Activated CD4-positive, CD25-positive, alpha-beta regulatory T cell treated with anti-CD3 and anti-CD28 coated beads, Interleukin-2, amount 50 U/mL, for 72 hours (primary cell): ENCODE measurements at regions not wholly inside any gene's neighbourhood (a gene's known extent, or its start where the extent isn't known, plus 50 kb on each side); places are given as distances from the start of the nearest gene placed in this dataset.
"Not testable (repeated sequence)": the region's sequence is repeated elsewhere in the genome, so short reads cannot be mapped to it uniquely, and the experiment has no call there.

ENCODE experiments used
- DNase-seq: peaks from one replicate; pipeline ENCODE4 v3.0.0; 2021

- no peak for DNase-seq
Observed at GRCh38 chr1:221541296-221541695, 200.6 kb downstream of the DUSP10 start.

- no peak for DNase-seq
Observed at GRCh38 chr1:221543529-221544120, 198.3 kb downstream of the DUSP10 start.

GRCh38 chr1:221548942-221549341, 192.9 kb downstream of the DUSP10 start:
- DNase-seq: no peak

GRCh38 chr1:221549815-221550214, 192.1 kb downstream of the DUSP10 start:
- no peak for DNase-seq

- not testable (repeated sequence) for DNase-seq
Observed at GRCh38 chr1:221552792-221553191, 189.1 kb downstream of the DUSP10 start.

- DNase-seq: no peak
Observed at GRCh38 chr1:221555689-221556433, 186.0 kb downstream of the DUSP10 start.

GRCh38 chr1:221556435-221556834, 185.5 kb downstream of the DUSP10 start:
- DNase-seq: no peak

GRCh38 chr1:221557013-221557412, 184.9 kb downstream of the DUSP10 start:
- DNase-seq: no peak

GRCh38 chr1:221558396-221558795, 183.5 kb downstream of the DUSP10 start:
- DNase-seq: no peak

- DNase-seq: no peak
Observed at GRCh38 chr1:221559911-221560310, 182.0 kb downstream of the DUSP10 start.

- DNase-seq: no peak
Observed at GRCh38 chr1:221562542-221563475, 179.1 kb downstream of the DUSP10 start.

GRCh38 chr1:221563476-221563921, 178.4 kb downstream of the DUSP10 start:
- DNase-seq: no peak

GRCh38 chr1:221564891-221565290, 177.0 kb downstream of the DUSP10 start:
- no peak for DNase-seq

GRCh38 chr1:221565711-221566110, 176.2 kb downstream of the DUSP10 start:
- no peak for DNase-seq

GRCh38 chr1:221567859-221568507, 173.9 kb downstream of the DUSP10 start:
- DNase-seq: no peak

GRCh38 chr1:221573756-221574155, 168.1 kb downstream of the DUSP10 start:
- DNase-seq: no peak

- DNase-seq: no peak
Observed at GRCh38 chr1:221574529-221574928, 167.4 kb downstream of the DUSP10 start.

- DNase-seq: no peak
Observed at GRCh38 chr1:221575605-221576004, 166.3 kb downstream of the DUSP10 start.

- DNase-seq: no peak
Observed at GRCh38 chr1:221576268-221576667, 165.6 kb downstream of the DUSP10 start.

GRCh38 chr1:221583465-221583864, 158.4 kb downstream of the DUSP10 start:
- DNase-seq: no peak

GRCh38 chr1:221587013-221587412, 154.9 kb downstream of the DUSP10 start:
- DNase-seq: not testable (repeated sequence)

- DNase-seq: not testable (repeated sequence)
Observed at GRCh38 chr1:221591250-221591649, 150.6 kb downstream of the DUSP10 start.

GRCh38 chr1:221594576-221594975, 147.3 kb downstream of the DUSP10 start:
- no peak for DNase-seq
